ENCODE measurements at regions not wholly inside any gene's neighbourhood (a gene's known extent, or its start where the extent isn't known, plus 50 kb on each side); places are given as distances from the start of the nearest gene placed in this dataset.

DNA sequence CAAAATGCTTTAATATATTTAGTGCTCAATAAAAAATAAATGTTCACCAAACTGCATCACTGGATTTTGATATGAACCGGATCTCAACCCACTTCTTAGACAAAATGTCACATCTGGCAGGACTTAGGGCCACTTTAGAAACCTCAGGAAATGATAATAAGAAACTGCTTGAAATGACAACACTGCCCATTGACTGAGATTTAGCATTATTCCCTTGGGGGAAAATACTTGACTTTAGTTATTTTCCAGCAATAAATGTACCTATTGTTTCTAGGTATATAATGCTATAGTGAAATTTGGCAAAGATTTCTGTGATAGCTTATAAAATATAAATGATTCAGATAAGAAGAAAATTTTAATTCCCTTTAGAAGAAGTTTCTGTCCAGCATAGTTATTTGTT is 195.1 kb downstream of the ICOS start:
- Histone ChIP-seq H3K9me3 (ENCODE audit: low read length) (no peaks in the 10 kb centered on the region), H3K4me3 (replicated peaks in 1 of 3; ENCODE audit: insufficient read depth in 1 of 3, low read depth in 2 of 3, low read length in 3 of 3) (no peak overlapping the region), H2AFZ (ENCODE audit: low read length) (no peak overlapping the region), H3K36me3 (replicated peaks in 1 of 2; ENCODE audit: control insufficient read depth in 1 of 2, insufficient read depth in 2 of 2, low read length in 2 of 2) (no peaks in the 10 kb centered on the region), H3K27me3 (ENCODE audit: control insufficient read depth in 1 of 2, insufficient read depth in 2 of 2, low read length in 2 of 2) (0 out of 5 replicates have a peak, but pooled peaks cover 0 to 5% of the 10 kb centered on the region in 2 experiments), H3K4me2 (ENCODE audit: low read depth, low read length) (no peak overlapping the region), H3K79me2 (ENCODE audit: insufficient read depth, low read length) (no peaks in the 10 kb centered on the region), H3K9ac (ENCODE audit: insufficient read depth, low read depth, low read length) (no peak overlapping the region), H4K20me1 (ENCODE audit: insufficient read depth, low read length) (no peaks in the 10 kb centered on the region), H3K4me1 (ENCODE audit: insufficient read depth, low read length) (no peaks in the 10 kb centered on the region), H3K27ac (ENCODE audit: extremely low read length, insufficient read depth, low read length) (no peak overlapping the region)
- DNase-seq (ENCODE audit: low spot score) (no peak), ATAC-seq (no peak), FAIRE-seq (no peak)
- intact Hi-C loops (cut with micrococcal nuclease; ENCODE audit: unreplicated experiment) = no loop called here
- in situ Hi-C loops (cut with HindIII; ENCODE audit: extremely low pct_ligation_motif_present, low pct_unique_long_range_greater_than_20kb) = no loop called here
- BruUV-seq (replicated peaks) = no TSS peak
- no peak for TF ChIP-seq PBX2 (CRISPR knock-in tag; IDR thresholded peaks at IDR 0.05)
- TF ChIP-seq KLF16 (CRISPR knock-in tag; IDR thresholded peaks at IDR 0.05) = no peak
- TF ChIP-seq TFAP4 (IDR thresholded peaks at IDR 0.05; ENCODE audit: borderline replicate concordance, low read depth) = no peak
- no peak for TF ChIP-seq ZNF512 (CRISPR knock-in tag; IDR thresholded peaks at IDR 0.05)
- 0% methylated on average over 1 of the region's 1 CpG for WGBS (ENCODE audit: low lambda C conversion rate)
- CTCF ChIA-PET (ENCODE audit: low intra/inter-chr PET ratio, low total read pairs) = no interaction called here
- POLR2A ChIA-PET = no interaction called here

DNA sequence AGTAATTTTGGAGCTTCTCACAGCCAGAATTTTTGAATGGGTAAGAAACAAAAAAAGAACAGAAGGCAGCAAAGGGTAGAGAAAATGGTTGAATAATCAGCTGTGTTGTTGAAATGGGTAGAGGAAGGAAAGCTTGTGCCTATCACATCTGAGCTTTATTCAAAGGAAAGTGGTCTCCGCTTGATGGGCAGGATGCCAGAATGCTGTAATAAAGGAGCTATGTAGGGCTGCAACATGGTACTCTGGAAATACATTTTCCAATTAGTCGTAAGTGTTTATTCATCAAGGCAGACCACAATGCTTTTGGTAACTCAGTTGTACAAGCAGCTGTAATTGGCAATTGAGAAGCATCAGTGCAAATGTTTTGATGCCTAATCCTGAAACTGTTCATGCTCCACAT is 196.9 kb downstream of the ICOS start:
- Histone ChIP-seq H3K4me3 (replicated peaks in 1 of 3; ENCODE audit: insufficient read depth in 1 of 3, low read depth in 2 of 3, low read length in 3 of 3) (no peak overlapping the region), H3K9ac (ENCODE audit: insufficient read depth, low read depth, low read length) (no peak overlapping the region), H3K79me2 (ENCODE audit: insufficient read depth, low read length) (no peaks in the 10 kb centered on the region), H3K27ac (ENCODE audit: extremely low read length, insufficient read depth, low read length) (no peak overlapping the region), H2AFZ (ENCODE audit: low read length) (no peak overlapping the region), H3K4me1 (ENCODE audit: insufficient read depth, low read length) (no peaks in the 10 kb centered on the region), H3K9me3 (ENCODE audit: low read length) (no peaks in the 10 kb centered on the region), H3K36me3 (replicated peaks in 1 of 2; ENCODE audit: control insufficient read depth in 1 of 2, insufficient read depth in 2 of 2, low read length in 2 of 2) (no peaks in the 10 kb centered on the region), H4K20me1 (ENCODE audit: insufficient read depth, low read length) (no peaks in the 10 kb centered on the region), H3K4me2 (ENCODE audit: low read depth, low read length) (no peak overlapping the region), H3K27me3 (ENCODE audit: control insufficient read depth in 1 of 2, insufficient read depth in 2 of 2, low read length in 2 of 2) (peaks cover 0 to 7% of the 10 kb centered on the region in 2 experiments; a peak in 1 of 5 replicates)
- in situ Hi-C loops (cut with HindIII; ENCODE audit: extremely low pct_ligation_motif_present, low pct_unique_long_range_greater_than_20kb) = no loop called here
- DNase-seq (ENCODE audit: low spot score) (no peak), ATAC-seq (no peak), FAIRE-seq (no peak)
- ChIA-PET CTCF (ENCODE audit: low intra/inter-chr PET ratio, low total read pairs) (no interaction called here), POLR2A (no interaction called here)
- intact Hi-C loops (cut with micrococcal nuclease; ENCODE audit: unreplicated experiment) = no loop called here
- 48% methylated on average over 2 of the region's 2 CpGs for WGBS (ENCODE audit: low lambda C conversion rate)
- BruUV-seq (replicated peaks) = no TSS peak
- no peak for TF ChIP-seq THAP11 (CRISPR knock-in tag; IDR thresholded peaks at IDR 0.05)
- no peak for TF ChIP-seq ZNF326 (CRISPR knock-in tag; IDR thresholded peaks at IDR 0.05; ENCODE audit: borderline replicate concordance)
- no peak for TF ChIP-seq SOX5 (CRISPR knock-in tag; IDR thresholded peaks at IDR 0.05; ENCODE audit: borderline replicate concordance)
- no peak for TF ChIP-seq RFX3 (CRISPR knock-in tag; IDR thresholded peaks at IDR 0.05)
- TF ChIP-seq, protein P1, sequence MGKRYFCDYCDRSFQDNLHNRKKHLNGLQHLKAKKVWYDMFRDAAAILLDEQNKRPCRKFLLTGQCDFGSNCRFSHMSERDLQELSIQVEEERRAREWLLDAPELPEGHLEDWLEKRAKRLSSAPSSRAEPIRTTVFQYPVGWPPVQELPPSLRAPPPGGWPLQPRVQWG (CRISPR knock-in tag; IDR thresholded peaks at IDR 0.05; ENCODE audit: borderline replicate concordance, low read depth) = no peak
- TF ChIP-seq ZNF354B (CRISPR knock-in tag; IDR thresholded peaks at IDR 0.05) = no peak
- TF ChIP-seq, protein P2, sequence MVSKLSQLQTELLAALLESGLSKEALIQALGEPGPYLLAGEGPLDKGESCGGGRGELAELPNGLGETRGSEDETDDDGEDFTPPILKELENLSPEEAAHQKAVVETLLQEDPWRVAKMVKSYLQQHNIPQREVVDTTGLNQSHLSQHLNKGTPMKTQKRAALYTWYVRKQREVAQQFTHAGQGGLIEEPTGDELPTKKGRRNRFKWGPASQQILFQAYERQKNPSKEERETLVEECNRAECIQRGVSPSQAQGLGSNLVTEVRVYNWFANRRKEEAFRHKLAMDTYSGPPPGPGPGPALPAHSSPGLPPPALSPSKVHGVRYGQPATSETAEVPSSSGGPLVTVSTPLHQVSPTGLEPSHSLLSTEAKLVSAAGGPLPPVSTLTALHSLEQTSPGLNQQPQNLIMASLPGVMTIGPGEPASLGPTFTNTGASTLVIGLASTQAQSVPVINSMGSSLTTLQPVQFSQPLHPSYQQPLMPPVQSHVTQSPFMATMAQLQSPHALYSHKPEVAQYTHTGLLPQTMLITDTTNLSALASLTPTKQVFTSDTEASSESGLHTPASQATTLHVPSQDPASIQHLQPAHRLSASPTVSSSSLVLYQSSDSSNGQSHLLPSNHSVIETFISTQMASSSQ (IDR thresholded peaks at IDR 0.05; ENCODE audit: low read depth) = no peak
- TF ChIP-seq, protein P2 (CRISPR knock-in tag; IDR thresholded peaks at IDR 0.05; ENCODE audit: borderline replicate concordance) = no peak
